CD4-positive, alpha-beta T cell treated with Interleukin-17A for 1 hour (primary cell): ENCODE measurements at regions not wholly inside any gene's neighbourhood (a gene's known extent, or its start where the extent isn't known, plus 50 kb on each side); places are given as distances from the start of the nearest gene placed in this dataset.
"Not testable (repeated sequence)": the region's sequence is repeated elsewhere in the genome, so short reads cannot be mapped to it uniquely, and the experiment has no call there.

Source experiments
- DNase-seq: peaks from one replicate; pipeline ENCODE4 v3.0.0-alpha.2; 2020

DNA sequence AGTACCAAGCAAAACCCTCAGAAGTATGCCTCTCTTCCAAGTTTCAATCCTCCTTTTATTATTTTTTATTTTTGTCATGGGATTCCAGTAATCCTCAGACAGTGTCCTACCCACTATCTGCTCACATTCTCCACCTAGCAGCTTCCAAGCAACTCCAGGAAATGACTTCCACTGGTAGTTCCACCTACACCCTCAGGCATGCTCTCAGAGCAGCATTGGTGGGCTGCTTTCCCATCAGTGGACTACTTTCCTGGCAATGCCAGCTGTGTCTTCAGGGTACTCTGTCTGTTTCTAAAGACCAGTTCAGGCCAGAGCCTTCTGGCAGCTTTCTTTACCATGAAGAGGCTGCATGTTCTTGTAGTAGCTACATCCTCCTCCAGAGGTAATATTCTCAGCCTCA is 244.0 kb downstream of the HGF start:
- DNase-seq, result no peak

GRCh38 chr7:81519886-81520285 is 250.0 kb downstream of the HGF start:
- DNase-seq, result no peak

GRCh38 chr7:81516898-81517297 is 252.9 kb downstream of the HGF start:
- no peak for DNase-seq

GRCh38 chr7:81515009-81515408 is 254.8 kb downstream of the HGF start:
- DNase-seq, result no peak

DNA sequence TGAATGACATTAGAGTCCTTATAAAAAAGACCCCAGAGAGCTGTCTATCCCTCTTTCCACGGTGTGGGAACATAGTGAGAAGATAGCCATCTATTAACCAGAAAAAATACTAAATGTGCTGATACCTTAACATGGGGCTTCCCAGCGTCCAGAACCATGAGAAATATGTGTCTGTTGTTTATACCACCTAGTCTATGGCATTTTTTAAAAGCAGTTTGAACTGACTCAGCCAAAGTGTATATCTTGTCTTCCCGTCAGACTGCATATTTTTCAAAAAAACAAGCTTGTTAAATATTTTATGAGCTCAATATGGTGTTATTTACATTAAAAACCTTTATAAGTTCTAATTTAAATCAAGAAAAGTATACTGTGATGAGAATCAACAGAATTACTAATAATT is 255.3 kb downstream of the HGF start:
- no peak for DNase-seq

DNA sequence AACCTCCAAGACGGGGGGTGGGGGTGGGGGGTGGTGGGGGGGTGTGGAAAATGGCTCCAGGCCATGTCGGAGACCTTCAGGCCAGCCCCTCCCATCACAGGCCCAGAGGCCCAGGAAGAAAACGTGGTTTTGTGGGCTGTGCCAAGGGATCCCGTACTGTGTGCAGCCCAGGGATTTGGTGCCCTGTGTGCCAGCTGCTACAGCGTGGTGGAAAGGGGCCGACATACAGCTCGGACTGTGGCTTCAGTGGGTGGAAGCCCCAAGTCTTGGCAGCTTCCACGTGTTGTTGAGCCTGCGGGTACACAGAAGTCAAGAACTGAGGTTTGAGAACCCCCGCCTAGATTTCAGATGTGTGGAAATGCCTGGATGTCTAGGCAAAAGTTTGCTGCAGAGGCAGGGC is 259.7 kb downstream of the HGF start:
- DNase-seq, result no peak

GRCh38 chr7:81507221-81507620 is 262.6 kb downstream of the HGF start:
- no peak for DNase-seq

DNA sequence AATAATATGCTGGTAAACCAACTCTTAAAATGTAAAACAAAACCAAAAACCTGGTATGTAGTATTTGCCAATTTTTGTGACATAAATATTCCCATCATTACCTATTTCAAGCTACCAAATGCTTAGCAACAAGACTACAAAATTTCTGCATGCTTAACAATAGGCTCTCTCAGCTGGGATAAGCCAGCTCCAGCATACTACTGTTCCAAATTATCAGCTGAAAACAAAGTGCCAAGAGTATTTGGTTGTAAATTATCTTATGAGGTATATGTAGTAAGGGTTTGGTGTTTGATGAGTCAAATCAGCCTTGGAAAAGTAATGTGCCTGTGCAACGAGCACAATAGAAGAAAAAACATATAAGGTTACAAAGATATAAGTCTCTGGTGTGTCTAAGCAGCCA is 263.2 kb downstream of the HGF start:
- DNase-seq, result no peak

DNA sequence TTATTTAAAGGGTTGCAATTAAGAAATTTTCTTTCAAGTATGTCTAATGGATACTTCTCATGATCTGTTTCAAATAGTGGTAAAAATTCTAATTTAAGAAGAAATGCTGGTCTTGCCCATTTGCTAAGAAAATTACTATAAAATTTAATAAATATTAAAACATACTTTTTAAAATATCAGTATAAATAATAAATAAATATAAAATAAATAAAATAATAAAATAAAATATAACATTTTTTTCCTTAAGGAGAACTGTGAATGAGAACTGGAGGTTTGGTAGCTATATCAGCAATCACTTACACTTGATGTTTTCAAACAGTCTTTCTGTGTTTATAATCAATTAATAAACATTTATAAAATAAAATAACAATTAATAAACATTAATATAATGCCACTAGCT is 266.1 kb downstream of the HGF start:
- DNase-seq, result no peak

DNA sequence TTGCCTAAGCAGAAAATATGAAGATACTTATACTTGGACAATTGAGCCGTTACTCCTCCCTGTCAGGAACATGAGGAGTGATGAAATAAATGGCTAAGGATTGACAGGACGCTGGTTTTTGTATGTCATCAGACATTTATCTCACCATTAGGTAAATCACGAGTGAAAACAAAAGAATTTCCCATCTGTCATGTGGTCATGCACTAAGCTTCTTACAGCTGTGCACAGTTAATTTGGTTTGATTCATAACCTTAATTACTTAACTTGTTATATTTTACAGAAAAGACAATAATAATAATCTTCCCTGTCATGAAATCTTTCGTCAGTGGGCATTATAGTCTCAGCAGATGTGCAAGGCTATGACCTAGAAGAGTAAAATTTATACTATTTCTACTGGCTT is 266.5 kb downstream of the HGF start:
- DNase-seq, result no peak

DNA sequence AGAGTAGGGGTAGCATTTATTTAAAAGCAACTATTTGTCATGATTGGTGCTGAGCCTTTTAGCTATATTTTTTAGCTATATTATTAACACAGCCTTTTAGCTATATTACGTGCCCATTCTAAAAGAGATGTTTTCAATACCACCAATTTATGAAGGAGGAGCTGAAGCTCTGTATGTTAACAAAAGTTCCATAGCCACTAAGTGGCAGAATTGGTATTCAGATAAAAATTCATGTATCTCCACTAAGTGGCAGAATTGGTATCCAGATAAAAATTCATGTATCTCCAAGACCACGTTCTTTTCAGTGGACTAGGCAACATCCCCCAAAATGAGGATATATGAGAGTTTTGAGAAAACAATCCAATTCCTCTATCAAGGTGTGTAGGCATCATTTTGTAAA is 268.6 kb downstream of the HGF start:
- no peak for DNase-seq

DNA sequence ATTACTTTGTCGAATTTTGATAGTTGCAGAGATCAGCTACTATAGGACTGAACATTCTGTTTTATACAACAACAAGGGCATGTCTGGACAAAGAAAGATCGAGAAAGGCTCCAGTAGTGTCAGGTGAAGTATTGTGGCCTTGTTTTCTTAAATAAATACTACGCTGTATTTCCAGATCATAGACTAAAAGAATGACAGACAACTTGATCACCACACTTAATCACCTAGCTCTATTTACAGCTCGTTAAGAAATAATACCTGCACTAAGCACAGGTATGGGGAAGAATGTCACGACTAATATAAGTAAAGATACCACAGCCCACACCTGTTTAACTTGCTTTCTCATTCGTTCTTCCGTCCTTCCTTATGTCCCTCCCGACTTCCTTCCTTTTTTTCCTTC is 269.2 kb downstream of the HGF start:
- DNase-seq, result no peak

DNA sequence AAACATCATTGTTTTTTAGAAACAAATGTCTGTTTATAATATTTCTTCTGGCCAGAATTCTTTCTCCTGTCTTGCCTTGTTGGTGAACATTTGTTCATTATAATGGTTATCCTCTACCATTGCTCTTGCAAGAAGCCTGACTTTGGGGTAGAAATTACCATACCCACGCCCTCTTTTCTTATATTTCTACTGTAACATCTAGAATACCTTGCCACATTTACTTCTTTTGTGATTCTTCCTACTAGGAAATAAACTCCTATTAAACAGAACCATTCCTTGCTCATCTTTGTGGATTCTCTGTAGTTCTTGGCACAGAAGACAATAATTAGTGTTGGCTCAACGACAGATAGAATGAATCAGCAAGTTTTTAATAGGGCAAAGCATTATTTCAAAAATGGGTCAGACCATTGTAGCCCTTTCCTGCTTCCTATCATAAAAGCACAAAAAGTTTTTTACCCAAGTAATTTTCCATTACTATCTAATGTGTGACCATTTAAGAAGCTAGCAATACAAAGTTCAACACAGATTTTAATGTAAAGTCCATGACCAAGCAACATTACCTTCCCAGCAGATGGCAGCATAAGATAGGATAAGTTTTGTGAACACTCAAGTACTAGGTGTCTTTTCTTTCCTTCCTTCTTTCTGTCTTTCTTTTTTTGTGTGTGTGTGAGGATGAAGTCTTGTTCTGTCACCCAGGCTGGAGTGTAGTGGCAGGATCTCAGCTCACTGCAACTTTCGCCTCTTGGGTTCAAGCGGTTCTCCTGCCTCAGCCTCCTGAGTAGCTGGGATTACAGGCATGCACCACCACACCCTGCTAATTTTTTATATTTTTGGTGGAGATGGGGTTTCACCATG is 270.4 kb downstream of the HGF start:
- DNase-seq, result peak; percentile 3

GRCh38 chr7:81498176-81498575 is 271.7 kb downstream of the HGF start:
- DNase-seq, result no peak

GRCh38 chr7:81492910-81493309 is 276.9 kb downstream of the HGF start:
- DNase-seq, result no peak

DNA sequence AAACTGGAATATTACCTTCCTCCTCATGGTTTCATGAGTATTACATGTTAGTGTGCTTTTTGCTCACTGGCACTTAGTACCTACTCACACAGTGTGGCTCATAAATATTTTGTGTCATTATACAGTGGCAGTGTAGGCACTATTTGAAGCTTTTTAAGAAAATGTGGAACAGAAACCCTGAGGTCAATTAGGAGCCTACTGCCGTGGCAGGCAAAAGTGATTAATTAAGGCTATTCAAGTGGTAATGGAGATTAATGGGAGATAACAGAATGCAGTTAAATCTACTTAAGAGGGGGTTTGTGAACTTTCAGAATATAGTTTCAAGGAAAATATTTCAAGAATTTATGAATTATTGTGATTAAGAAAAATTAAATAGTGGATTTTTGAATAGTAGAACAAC is 277.6 kb downstream of the HGF start:
- no peak for DNase-seq

DNA sequence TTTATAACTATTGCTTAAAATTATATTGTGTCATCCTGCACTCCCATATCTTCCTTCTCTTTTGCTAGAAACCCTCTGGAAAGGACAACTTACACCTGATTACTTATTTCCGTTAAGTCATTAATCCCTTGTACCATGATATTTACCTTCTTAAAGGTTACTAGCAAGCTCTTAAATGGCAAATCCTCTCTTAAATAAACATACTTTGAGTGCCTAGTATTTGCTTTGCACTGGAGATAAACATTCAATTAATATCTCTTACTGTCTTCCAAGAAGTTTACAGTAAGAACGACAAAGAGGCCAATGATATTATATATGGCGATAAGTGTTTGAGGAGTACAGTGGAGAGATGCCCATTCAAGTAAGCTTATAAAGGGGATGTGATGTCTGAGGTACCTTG is 278.3 kb downstream of the HGF start:
- DNase-seq, result no peak

DNA sequence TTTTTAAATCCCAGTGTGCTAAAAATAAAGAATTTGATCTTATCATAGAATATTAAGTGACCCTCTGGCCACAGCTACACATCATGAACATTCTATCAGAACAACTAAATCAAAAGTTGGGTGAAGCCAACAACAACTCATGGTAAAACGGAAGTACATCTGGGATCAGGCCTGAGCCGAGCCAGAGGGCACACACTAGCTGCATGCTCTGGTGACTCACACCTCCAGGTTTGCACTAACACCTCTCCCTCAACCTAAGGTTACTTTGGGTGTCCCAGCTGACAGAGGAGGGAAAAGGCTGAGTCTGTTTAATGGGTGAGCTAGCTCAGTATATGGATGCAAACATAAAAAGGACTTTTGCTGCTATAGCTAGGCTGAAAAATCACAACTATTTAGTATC is 281.6 kb downstream of the HGF start:
- no peak for DNase-seq

DNA sequence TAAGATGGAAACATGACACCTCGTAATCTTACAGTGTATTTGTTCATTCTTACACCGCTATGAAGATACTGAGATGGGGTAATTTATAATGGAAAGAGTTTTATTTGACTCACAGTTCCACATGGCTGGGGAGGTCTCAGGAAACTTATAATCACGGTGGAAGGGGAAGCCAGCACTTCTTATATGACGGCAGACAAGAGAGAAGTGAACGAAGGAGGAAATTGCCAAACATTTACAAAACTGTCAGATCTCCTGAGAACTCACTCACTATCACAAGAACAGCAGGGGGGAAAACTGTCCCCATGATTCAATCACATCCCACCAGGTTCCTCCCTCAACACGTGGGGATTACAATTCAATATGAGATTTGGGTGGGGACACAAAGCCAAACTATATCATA is 282.3 kb downstream of the HGF start:
- no peak for DNase-seq

GRCh38 chr7:81484261-81484660 is 285.6 kb downstream of the HGF start:
- no peak for DNase-seq

GRCh38 chr7:81482600-81483186 is 287.2 kb downstream of the HGF start:
- DNase-seq, result no peak

- DNase-seq, result no peak
Observed at GRCh38 chr7:81478664-81479063, 291.2 kb downstream of the HGF start.

DNA sequence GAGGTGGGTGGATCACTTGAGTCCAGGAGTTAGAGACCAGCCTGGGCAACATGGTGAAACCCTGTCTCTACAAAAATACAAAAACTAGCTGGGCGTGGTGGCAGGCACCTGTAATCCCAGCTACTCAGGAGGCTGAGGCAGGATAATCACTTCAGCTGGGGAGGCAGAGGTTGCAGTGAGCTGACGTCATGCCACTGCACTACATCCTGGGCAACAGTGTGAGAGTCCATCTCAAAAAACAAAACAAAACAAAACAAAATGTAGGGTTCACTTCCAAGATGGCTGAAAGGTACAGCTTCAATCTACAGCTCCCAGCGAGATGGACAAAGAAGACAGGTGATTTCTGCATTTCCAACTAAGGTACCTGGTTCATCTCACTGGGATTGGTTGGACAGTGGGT is 291.6 kb downstream of the HGF start:
- DNase-seq, result not testable (repeated sequence)

DNA sequence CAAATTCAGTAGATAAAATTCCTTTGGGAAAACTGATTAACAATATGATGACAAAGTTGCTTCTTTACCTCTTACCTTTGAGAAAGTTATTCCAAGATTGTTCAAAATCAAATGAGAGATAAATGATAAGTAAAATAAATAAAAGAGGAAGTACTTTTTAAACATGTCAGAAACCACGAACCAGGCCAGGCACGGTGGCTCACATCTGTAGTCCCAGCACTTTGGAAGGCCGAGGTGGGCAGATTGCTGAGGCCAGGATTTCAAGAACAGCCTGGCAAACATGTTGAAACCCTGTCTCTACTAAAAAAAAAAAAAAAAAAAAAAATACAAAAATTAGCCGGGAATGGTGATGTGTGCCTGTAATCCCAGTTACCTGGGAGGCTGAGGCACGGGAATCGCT is 296.6 kb downstream of the HGF start:
- DNase-seq, result no peak
